G401.6 (cell line): ENCODE measurements at regions not wholly inside any gene's neighbourhood (a gene's known extent, or its start where the extent isn't known, plus 50 kb on each side); places are given as distances from the start of the nearest gene placed in this dataset.
A peak's percentile ranks its signal among the peaks of the same experiment; 100 is the strongest.

Experiments
- FAIRE-seq: peaks from 2 replicates; lab custom pipeline; 2012; peaks lifted over from hg19 to GRCh38; lab: Jason Lieb, UNC

- no peak for FAIRE-seq
These were observed 151.4 kb upstream of the STX18 start for GRCh38 chr4:4693258-4693657.

GRCh38 chr4:4690854-4691253 is 149.0 kb upstream of the STX18 start:
- FAIRE-seq, result no peak

- no peak for FAIRE-seq
These were observed 148.0 kb upstream of the STX18 start for GRCh38 chr4:4689694-4690440.

- FAIRE-seq, result no peak
These were observed 146.3 kb upstream of the STX18 start for GRCh38 chr4:4687935-4688727.

GRCh38 chr4:4687100-4687499 is 145.3 kb upstream of the STX18 start:
- no peak for FAIRE-seq

- no peak for FAIRE-seq
These were observed 144.3 kb upstream of the STX18 start for GRCh38 chr4:4685810-4686795.

- FAIRE-seq, result no peak
These were observed 139.8 kb upstream of the STX18 start for GRCh38 chr4:4681653-4682052.

GRCh38 chr4:4680758-4681157 is 138.9 kb upstream of the STX18 start:
- no peak for FAIRE-seq

GRCh38 chr4:4680243-4680642 is 138.4 kb upstream of the STX18 start:
- no peak for FAIRE-seq

- FAIRE-seq, result peak; percentile 91
These were observed 136.0 kb upstream of the STX18 start for GRCh38 chr4:4677556-4678522.

- no peak for FAIRE-seq
These were observed 133.8 kb upstream of the STX18 start for GRCh38 chr4:4675641-4676040.

GRCh38 chr4:4675051-4675581 is 133.3 kb upstream of the STX18 start:
- no peak for FAIRE-seq

- peak; percentile 99 for FAIRE-seq
These were observed 131.2 kb upstream of the STX18 start for GRCh38 chr4:4673070-4673469.

- no peak for FAIRE-seq
These were observed 130.6 kb upstream of the STX18 start for GRCh38 chr4:4672402-4672801.

- FAIRE-seq, result no peak
These were observed 130.0 kb upstream of the STX18 start for GRCh38 chr4:4671774-4672349.

GRCh38 chr4:4670869-4671268 is 129.0 kb upstream of the STX18 start:
- FAIRE-seq, result no peak

- peak; percentile 85 for FAIRE-seq
These were observed 126.7 kb upstream of the STX18 start for GRCh38 chr4:4668355-4669210.

GRCh38 chr4:4667622-4668081 is 125.8 kb upstream of the STX18 start:
- FAIRE-seq, result no peak
